A673 (cell line): ENCODE measurements at regions not wholly inside any gene's neighbourhood (a gene's known extent, or its start where the extent isn't known, plus 50 kb on each side); places are given as distances from the start of the nearest gene placed in this dataset.

Source experiments
- EZH2 ChIP-seq: fragments of 200-600 bp; sonication (generic); IDR thresholded peaks from 2 replicates; pipeline ENCODE4 v1.6.1; 2017; ENCODE audit warnings: borderline replicate concordance, low read depth, mild to moderate bottlenecking, mixed read lengths, antibody characterized with exemption, low read length; ENCODE audit not compliant: poor library complexity, severe bottlenecking
- TF ChIP-seq, protein P1 (sequence below): fragments of 300-800, 200-600 bp; sonication (generic); conservative IDR thresholded peaks from 2 replicates; pipeline ENCODE4 v1.5.1; 2017; ENCODE audit warnings: low read depth, mild to moderate bottlenecking, antibody characterized with exemption, low read length, moderate library complexity, mixed read lengths

DNA sequence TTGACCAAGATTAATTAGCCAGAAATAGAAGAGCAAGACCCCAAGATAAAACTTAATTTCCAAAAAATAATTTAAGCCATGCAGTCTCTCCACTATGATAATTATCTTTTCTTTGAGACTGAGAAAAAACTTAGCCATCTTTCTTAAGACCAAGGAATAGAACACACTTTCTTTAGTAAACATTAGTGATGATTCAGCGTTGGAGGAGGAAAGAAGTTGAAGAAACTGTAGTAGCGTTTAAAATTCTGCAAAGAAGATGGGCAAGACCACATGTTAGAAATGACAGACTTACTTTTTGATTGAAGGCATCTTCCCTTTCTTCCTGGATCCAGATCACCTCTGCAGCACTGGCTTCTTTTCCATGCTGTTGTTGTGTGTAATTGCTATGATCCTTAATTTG is 124.8 kb upstream of the RASSF8 start:
- TF ChIP-seq, protein P1, sequence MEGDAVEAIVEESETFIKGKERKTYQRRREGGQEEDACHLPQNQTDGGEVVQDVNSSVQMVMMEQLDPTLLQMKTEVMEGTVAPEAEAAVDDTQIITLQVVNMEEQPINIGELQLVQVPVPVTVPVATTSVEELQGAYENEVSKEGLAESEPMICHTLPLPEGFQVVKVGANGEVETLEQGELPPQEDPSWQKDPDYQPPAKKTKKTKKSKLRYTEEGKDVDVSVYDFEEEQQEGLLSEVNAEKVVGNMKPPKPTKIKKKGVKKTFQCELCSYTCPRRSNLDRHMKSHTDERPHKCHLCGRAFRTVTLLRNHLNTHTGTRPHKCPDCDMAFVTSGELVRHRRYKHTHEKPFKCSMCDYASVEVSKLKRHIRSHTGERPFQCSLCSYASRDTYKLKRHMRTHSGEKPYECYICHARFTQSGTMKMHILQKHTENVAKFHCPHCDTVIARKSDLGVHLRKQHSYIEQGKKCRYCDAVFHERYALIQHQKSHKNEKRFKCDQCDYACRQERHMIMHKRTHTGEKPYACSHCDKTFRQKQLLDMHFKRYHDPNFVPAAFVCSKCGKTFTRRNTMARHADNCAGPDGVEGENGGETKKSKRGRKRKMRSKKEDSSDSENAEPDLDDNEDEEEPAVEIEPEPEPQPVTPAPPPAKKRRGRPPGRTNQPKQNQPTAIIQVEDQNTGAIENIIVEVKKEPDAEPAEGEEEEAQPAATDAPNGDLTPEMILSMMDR = no peak
- TF ChIP-seq EZH2 = no peak
